ENCODE measurements at regions not wholly inside any gene's neighbourhood (a gene's known extent, or its start where the extent isn't known, plus 50 kb on each side); places are given as distances from the start of the nearest gene placed in this dataset.
A peak's percentile ranks its signal among the peaks of the same experiment; 100 is the strongest.

- DNase-seq (ENCODE audit: extremely low read depth in 1 of 2, low read depth in 1 of 2) = no peak
These were observed 67.8 kb upstream of the TMCC3 start for GRCh38 chr12:94718114-94718513.

DNA sequence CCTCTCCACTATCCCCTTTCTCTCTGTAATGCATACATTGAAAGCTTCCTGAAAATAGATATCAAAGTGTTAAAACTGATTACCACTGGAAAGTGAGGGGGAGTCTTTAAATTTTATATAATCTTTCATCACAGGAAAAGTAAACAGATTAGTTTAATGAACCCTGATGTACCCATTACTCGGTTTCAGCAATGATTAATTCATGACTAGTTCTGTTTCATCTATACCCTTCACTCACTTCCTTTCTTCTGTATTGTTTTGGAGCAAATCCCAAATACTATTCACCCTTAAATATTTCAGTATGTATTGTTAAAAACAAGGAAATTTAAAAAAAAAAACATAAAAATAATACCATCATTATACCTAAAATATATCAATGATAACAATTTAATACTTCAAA lies 67.3 kb upstream of the TMCC3 start:
- no peak for DNase-seq (ENCODE audit: extremely low read depth in 1 of 2, low read depth in 1 of 2)

- DNase-seq (ENCODE audit: extremely low read depth in 1 of 2, low read depth in 1 of 2) = no peak
These were observed 66.8 kb upstream of the TMCC3 start for GRCh38 chr12:94717108-94717507.

GRCh38 chr12:94716339-94716738 lies 66.0 kb upstream of the TMCC3 start:
- no peak for DNase-seq (ENCODE audit: extremely low read depth in 1 of 2, low read depth in 1 of 2)

- DNase-seq (ENCODE audit: extremely low read depth in 1 of 2, low read depth in 1 of 2) = no peak
These were observed 64.2 kb upstream of the TMCC3 start for GRCh38 chr12:94714378-94715114.

DNA sequence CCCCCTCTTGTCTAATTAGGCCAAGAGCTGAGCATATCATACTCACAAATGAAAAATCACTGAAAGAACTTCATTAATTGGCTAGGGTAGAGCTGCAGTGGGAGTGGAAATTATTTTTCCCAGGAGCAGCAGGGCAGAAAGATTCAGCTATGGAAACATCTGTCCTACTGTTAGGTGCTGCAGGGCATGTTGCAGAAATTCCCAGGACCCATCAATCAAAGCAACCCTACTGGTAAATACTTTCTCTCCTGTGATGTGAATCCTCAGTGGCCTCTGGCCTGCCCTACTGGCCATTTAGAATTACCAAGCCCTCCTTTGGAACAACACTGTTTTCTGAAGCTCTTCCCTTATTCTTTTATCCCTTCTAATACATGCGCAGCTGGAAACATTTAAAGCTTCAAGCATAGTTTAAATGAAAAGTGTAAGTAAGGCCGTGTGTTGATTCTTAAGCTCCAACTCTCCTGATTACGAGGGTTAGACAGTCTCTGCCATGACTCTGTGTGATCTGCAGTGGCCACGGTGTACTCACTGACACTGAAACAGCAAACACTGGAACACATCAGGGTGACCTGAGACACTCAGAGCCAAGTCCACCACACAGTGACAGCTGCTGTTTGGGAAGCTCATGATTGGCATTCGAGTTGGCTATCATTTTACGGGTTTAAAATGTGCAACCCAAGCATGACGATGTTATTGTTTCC lies 62.6 kb upstream of the TMCC3 start:
- DNase-seq (ENCODE audit: extremely low read depth in 1 of 2, low read depth in 1 of 2) = no peak

GRCh38 chr12:94710933-94711332 lies 60.6 kb upstream of the TMCC3 start:
- peak in 1 of 2 donors; percentile 5 for DNase-seq (ENCODE audit: extremely low read depth in 1 of 2, low read depth in 1 of 2)

GRCh38 chr12:94707892-94708291 lies 57.5 kb upstream of the TMCC3 start:
- no peak for DNase-seq (ENCODE audit: extremely low read depth in 1 of 2, low read depth in 1 of 2)

DNA sequence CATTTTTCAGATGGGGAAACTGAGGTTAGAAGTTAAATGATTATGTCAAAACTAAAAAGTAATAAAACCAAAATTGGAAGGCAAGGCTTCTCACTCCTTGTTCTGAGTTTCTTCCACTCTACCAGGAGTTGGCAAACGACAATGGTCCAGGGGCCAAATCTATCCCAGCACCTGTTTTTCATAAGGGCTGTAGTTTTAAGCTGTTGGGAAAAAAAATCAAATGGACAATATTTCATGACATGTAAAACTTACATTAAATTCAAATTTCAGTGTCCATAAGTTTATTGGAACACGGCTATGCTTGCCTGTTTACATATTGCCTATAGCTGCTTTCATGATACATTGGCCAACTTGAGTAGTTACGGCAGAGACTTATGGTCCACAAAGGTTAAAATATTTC lies 56.7 kb upstream of the TMCC3 start:
- DNase-seq (ENCODE audit: extremely low read depth in 1 of 2, low read depth in 1 of 2) = no peak

GRCh38 chr12:94706250-94706661 lies 55.9 kb upstream of the TMCC3 start:
- no peak for DNase-seq (ENCODE audit: extremely low read depth in 1 of 2, low read depth in 1 of 2)

DNA sequence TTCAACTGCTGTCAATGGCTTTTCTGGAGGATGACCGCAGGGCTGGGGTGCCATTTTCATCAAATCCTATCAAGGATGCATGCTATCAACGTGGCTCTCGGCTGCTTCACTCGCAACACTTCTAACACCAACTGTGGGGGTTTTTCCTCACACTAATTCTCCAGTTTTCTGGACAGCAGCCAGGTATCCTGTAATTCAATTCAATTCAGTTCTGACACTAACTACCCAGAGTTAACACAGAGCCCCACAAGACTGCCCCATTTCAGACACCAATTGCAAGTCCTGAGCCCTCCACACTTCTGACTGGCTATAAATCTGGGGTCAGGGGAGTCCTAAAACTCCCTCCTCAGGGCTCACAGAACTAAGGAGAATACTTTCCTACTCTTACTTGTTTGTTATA lies 55.3 kb upstream of the TMCC3 start:
- DNase-seq (ENCODE audit: extremely low read depth in 1 of 2, low read depth in 1 of 2) = no peak

GRCh38 chr12:94704452-94705306 lies 54.3 kb upstream of the TMCC3 start:
- DNase-seq (ENCODE audit: extremely low read depth in 1 of 2, low read depth in 1 of 2) = no peak

- DNase-seq (ENCODE audit: extremely low read depth in 1 of 2, low read depth in 1 of 2) = no peak
These were observed 52.3 kb upstream of the TMCC3 start for GRCh38 chr12:94702696-94703095.

DNA sequence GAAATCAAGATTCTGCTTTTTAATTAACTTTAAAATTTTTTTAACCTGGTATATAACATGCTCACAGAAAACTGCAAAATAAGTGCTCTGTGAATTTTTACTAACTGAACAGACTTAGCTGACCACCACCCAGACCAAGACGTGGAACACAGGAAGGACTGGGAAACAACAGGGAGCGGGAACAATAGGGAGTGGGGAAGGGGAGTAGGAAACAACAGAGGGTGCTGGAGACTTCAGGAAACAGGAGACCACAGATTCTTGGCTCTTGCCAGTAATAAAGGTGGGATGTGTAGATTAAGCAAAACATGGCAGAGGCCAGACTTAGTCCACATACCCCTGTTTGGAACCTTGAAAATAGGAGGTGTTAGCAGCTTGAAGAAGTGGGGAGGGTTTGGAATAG lies 51.4 kb upstream of the TMCC3 start:
- DNase-seq (ENCODE audit: extremely low read depth in 1 of 2, low read depth in 1 of 2) = no peak

DNA sequence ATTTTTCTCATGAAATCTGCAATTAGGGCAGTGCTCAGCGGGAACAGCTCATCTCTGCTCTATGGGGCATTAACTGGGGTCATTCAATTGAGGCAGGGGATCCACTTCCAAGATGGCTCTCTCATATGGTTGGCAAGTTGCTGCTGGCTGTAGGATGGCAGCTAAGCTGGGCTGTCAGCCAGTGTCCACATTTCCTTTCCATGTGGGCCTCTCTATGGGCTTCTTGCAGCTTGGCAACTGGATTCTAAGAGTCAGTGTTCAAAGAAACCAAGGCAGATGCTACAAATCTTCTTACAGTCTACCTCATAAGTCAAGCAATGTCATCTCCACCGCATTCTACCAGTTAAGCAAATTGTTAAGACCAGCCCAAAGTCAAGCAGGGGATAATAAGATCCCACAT lies 50.3 kb upstream of the TMCC3 start:
- no peak for DNase-seq (ENCODE audit: extremely low read depth in 1 of 2, low read depth in 1 of 2)
